ENCODE measurements at regions not wholly inside any gene's neighbourhood (a gene's known extent, or its start where the extent isn't known, plus 50 kb on each side); places are given as distances from the start of the nearest gene placed in this dataset.

DNA sequence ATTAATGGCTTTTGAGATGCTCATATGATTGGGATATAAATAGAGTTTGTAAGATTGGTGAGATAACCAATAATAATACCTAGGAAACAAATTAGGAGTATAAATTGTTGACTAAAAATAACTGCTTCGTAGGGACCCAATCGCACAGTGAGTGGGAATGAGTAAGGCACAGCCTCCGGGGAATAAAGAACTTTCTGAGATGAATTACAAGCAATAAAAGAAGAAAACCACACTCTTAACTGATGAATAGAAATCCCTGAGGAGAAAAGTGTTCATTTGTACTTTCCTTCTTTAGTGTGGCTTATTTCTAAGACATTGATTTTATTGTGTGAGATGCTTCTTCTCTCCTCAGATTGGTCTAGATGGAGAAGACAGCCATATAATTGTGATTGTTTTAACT is 443.4 kb upstream of the PRMT6 start:
- BruUV-seq (replicated peaks): no TSS peak
- Histone ChIP-seq H3K4me3 (no peak overlapping the region), H3K4me2 (ENCODE audit: control insufficient read depth, insufficient read depth) (no peak overlapping the region), H3K36me3 (ENCODE audit: control insufficient read depth in 2 of 2, insufficient read depth in 2 of 2, low read length in 1 of 2) (no peaks in the 10 kb centered on the region), H2AFZ (ENCODE audit: control insufficient read depth, low read depth, low read length) (no peak overlapping the region), H3K27ac (ENCODE audit: control insufficient read depth, insufficient read depth) (no peak overlapping the region), H3K27me3 (replicated peaks in 1 of 2; ENCODE audit: control insufficient read depth in 2 of 2, insufficient read depth in 2 of 2, low read length in 1 of 2) (no peaks in the 10 kb centered on the region), H3K9me3 (replicated peaks; ENCODE audit: control insufficient read depth, insufficient read depth, low read length) (no peaks in the 10 kb centered on the region), H3K9ac (ENCODE audit: control insufficient read depth, insufficient read depth, low read length) (no peak overlapping the region), H4K20me1 (ENCODE audit: control insufficient read depth, insufficient read depth) (no peaks in the 10 kb centered on the region), H3K79me2 (ENCODE audit: control insufficient read depth, insufficient read depth, low read length) (no peaks in the 10 kb centered on the region), H3K4me1 (ENCODE audit: control insufficient read depth, insufficient read depth, low read length) (no peaks in the 10 kb centered on the region)
- ChIA-PET POLR2A (no interaction called here), CTCF (no interaction called here), RAD21 (ENCODE audit: unreplicated experiment) (no interaction called here), SMC1A (ENCODE audit: uncharacterized antibody, unreplicated experiment) (no interaction called here)
- ATAC-seq (no peak), FAIRE-seq (no peak), DNase-seq (ENCODE audit: low read depth, low spot score) (no peak)
- TF ChIP-seq CHD4 (IDR thresholded peaks at IDR 0.05) (no peak), NFYA (IDR thresholded peaks at IDR 0.05; ENCODE audit: borderline replicate concordance, low read depth, low read length) (no peak), POLR2A (IDR thresholded peaks at IDR 0.05; ENCODE audit: low read depth, low read length) (no peak), BCL11A (IDR thresholded peaks at IDR 0.05; ENCODE audit: low read depth, low read length) (no peak), NFIC (IDR thresholded peaks at IDR 0.05; ENCODE audit: low read depth, low read length) (no peak), RCOR1 (conservative IDR thresholded peaks at IDR 0.05; ENCODE audit: low read depth, low read length) (no peak), FOS (IDR thresholded peaks at IDR 0.05; ENCODE audit: borderline replicate concordance, extremely low read depth, insufficient read length) (no peak)
- TF ChIP-seq, protein P1, sequence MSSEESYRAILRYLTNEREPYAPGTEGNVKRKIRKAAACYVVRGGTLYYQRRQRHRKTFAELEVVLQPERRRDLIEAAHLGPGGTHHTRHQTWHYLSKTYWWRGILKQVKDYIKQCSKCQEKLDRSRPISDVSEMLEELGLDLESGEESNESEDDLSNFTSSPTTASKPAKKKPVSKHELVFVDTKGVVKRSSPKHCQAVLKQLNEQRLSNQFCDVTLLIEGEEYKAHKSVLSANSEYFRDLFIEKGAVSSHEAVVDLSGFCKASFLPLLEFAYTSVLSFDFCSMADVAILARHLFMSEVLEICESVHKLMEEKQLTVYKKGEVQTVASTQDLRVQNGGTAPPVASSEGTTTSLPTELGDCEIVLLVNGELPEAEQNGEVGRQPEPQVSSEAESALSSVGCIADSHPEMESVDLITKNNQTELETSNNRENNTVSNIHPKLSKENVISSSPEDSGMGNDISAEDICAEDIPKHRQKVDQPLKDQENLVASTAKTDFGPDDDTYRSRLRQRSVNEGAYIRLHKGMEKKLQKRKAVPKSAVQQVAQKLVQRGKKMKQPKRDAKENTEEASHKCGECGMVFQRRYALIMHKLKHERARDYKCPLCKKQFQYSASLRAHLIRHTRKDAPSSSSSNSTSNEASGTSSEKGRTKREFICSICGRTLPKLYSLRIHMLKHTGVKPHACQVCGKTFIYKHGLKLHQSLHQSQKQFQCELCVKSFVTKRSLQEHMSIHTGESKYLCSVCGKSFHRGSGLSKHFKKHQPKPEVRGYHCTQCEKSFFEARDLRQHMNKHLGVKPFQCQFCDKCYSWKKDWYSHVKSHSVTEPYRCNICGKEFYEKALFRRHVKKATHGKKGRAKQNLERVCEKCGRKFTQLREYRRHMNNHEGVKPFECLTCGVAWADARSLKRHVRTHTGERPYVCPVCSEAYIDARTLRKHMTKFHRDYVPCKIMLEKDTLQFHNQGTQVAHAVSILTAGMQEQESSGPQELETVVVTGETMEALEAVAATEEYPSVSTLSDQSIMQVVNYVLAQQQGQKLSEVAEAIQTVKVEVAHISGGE (CRISPR knock-in tag; IDR thresholded peaks at IDR 0.05): no peak
- TF ChIP-seq, protein P2, sequence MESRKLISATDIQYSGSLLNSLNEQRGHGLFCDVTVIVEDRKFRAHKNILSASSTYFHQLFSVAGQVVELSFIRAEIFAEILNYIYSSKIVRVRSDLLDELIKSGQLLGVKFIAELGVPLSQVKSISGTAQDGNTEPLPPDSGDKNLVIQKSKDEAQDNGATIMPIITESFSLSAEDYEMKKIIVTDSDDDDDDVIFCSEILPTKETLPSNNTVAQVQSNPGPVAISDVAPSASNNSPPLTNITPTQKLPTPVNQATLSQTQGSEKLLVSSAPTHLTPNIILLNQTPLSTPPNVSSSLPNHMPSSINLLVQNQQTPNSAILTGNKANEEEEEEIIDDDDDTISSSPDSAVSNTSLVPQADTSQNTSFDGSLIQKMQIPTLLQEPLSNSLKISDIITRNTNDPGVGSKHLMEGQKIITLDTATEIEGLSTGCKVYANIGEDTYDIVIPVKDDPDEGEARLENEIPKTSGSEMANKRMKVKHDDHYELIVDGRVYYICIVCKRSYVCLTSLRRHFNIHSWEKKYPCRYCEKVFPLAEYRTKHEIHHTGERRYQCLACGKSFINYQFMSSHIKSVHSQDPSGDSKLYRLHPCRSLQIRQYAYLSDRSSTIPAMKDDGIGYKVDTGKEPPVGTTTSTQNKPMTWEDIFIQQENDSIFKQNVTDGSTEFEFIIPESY (IDR thresholded peaks at IDR 0.05): no peak
- intact Hi-C loops (cut with micrococcal nuclease; ENCODE audit: unreplicated experiment) (no loop called here), in situ Hi-C loops (cut with MboI) (no loop called here)
- WGBS (ENCODE audit: insufficient coverage, insufficient replicate concordance, low lambda C conversion rate, missing lambda C conversion rate): 15% methylated on average over 3 of the region's 3 CpGs

Data from GM12878 (cell line).